ENCODE measurements at regions not wholly inside any gene's neighbourhood (a gene's known extent, or its start where the extent isn't known, plus 50 kb on each side); places are given as distances from the start of the nearest gene placed in this dataset.

DNA sequence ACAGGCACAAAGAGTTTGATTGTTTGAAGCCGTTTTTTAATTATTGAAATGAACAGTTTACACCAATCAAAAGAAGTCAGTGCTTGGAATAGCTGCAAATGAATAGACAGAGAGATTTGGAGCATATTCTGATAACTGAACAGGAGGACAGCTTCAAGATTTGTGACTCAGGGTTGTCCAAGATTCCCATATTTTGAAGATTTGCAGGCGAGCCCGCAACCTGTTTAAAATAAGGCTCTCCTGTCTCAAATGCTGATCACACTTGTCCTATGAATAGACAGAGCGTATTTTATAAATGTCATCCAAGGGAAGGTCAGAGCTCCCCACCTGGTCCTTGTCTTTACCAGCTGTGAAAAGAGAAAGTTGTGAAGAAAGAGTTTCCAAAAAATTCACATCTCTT lies 198.7 kb downstream of the RNF144A start:
- Histone ChIP-seq H2AFZ (ENCODE audit: low read depth, low read length, poor library complexity, severe bottlenecking) (no peak overlapping the region), H3K27me3 (ENCODE audit: insufficient read depth, low read length) (peaks cover 7% of the 10 kb centered on the region; the same call in 1 of the 2 replicates), H3K9me3 (ENCODE audit: control insufficient read depth in 1 of 2, insufficient read depth in 1 of 2, low read depth in 1 of 2, low read length in 2 of 2) (no peaks in the 10 kb centered on the region), H3K9me2 (ENCODE audit: insufficient read depth) (no peaks in the 10 kb centered on the region), H4K20me1 (ENCODE audit: insufficient read depth) (no peaks in the 10 kb centered on the region), H3K4me2 (ENCODE audit: low read length) (no peak overlapping the region), H3K9ac (ENCODE audit: low read length) (no peak overlapping the region), H3K27ac (ENCODE audit: low read depth, low read length) (no peak overlapping the region), H3K36me3 (ENCODE audit: control insufficient read depth in 1 of 2, insufficient read depth in 2 of 2, low read length in 2 of 2) (no peaks in the 10 kb centered on the region), H3K4me3 (replicated peaks in 1 of 2; ENCODE audit: low read depth in 1 of 2, low read length in 2 of 2) (no peak overlapping the region), H3K4me1 (ENCODE audit: control insufficient read depth in 1 of 2, insufficient read depth in 2 of 2, low read length in 2 of 2) (no peaks in the 10 kb centered on the region), H3K79me2 (ENCODE audit: insufficient read depth, low read length) (no peaks in the 10 kb centered on the region)
- intact Hi-C loops (cut with micrococcal nuclease), result loop anchor here (5.0 kb wide), 1 partner anchor 1571 kb away; no protein-coding TSS in a partner anchor
- TF ChIP-seq FOSL1 (IDR thresholded peaks at IDR 0.05; ENCODE audit: low read depth) (no peak), SRF (IDR thresholded peaks at IDR 0.05; ENCODE audit: low read depth) (no peak), CTCF (IDR thresholded peaks at IDR 0.05 in 2 of 3, conservative IDR thresholded peaks at IDR 0.05 in 1 of 3; ENCODE audit: borderline replicate concordance in 1 of 3, insufficient read depth in 1 of 3, low read depth in 2 of 3, low read length in 2 of 3) (no peak), JUND (IDR thresholded peaks at IDR 0.05) (no peak), EGR1 (IDR thresholded peaks at IDR 0.05; ENCODE audit: low read depth) (no peak), REST (IDR thresholded peaks at IDR 0.05; ENCODE audit: low read depth) (no peak), POLR2AphosphoS5 (IDR thresholded peaks at IDR 0.05; ENCODE audit: low read depth, low read length) (no peak)
- TF ChIP-seq, protein P1, sequence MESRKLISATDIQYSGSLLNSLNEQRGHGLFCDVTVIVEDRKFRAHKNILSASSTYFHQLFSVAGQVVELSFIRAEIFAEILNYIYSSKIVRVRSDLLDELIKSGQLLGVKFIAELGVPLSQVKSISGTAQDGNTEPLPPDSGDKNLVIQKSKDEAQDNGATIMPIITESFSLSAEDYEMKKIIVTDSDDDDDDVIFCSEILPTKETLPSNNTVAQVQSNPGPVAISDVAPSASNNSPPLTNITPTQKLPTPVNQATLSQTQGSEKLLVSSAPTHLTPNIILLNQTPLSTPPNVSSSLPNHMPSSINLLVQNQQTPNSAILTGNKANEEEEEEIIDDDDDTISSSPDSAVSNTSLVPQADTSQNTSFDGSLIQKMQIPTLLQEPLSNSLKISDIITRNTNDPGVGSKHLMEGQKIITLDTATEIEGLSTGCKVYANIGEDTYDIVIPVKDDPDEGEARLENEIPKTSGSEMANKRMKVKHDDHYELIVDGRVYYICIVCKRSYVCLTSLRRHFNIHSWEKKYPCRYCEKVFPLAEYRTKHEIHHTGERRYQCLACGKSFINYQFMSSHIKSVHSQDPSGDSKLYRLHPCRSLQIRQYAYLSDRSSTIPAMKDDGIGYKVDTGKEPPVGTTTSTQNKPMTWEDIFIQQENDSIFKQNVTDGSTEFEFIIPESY (IDR thresholded peaks at IDR 0.05; ENCODE audit: extremely low read depth, insufficient replicate concordance, low read length), result no peak
- CTCF ChIA-PET, result no interaction called here
- RAD21 ChIA-PET (ENCODE audit: low non-redundant PET in 1 of 2, low total read pairs in 2 of 2, uncharacterized antibody in 2 of 2, unreplicated experiment in 2 of 2), result no interaction called here
- no TSS peak for BruUV-seq (replicated peaks)
- no peak for DNase-seq (ENCODE audit: low read depth, low spot score)
- POLR2A ChIA-PET, result no interaction called here
- no peak for ATAC-seq
